Esophagus squamous epithelium (tissue), 5 donors: ENCODE measurements at regions not wholly inside any gene's neighbourhood (a gene's known extent, or its start where the extent isn't known, plus 50 kb on each side); places are given as distances from the start of the nearest gene placed in this dataset.

Experiments
- DNase-seq: peaks from one replicate; lab custom pipeline; 2025; lab: John Stamatoyannopoulos, UW
- H3K27ac ChIP-seq, 4 donors: fragments of 200-600 bp; sonication (generic); one replicate each; pipeline ENCODE4 v1.5.1; 2016 to 2019; ENCODE audit warnings: mild to moderate bottlenecking in 1 of 4
- H3K27me3 ChIP-seq, 4 donors: fragments of 200-600 bp; sonication (generic); 1 replicate in 3 of 4; 2 replicates in 1 of 4; pipeline versions ENCODE4 v1.5.1 to v1.6.0; 2017 to 2021; ENCODE audit warnings: antibody characterized with exemption in 1 of 4
- H3K36me3 ChIP-seq, 3 donors: fragments of 200-600 bp; sonication (generic); one replicate each; pipeline ENCODE4 v1.5.1; 2016 to 2019
- H3K4me1 ChIP-seq, 3 donors: fragments of 200-600 bp; sonication (generic); one replicate each; pipeline ENCODE4 v1.5.1; 2017 to 2019
- H3K4me3 ChIP-seq, 4 donors: fragments of 200-600 bp; sonication (generic); 1 replicate in 3 of 4; 2 replicates in 1 of 4; pipeline ENCODE4 v1.5.1; 2016 to 2019; ENCODE audit warnings: mild to moderate bottlenecking in 2 of 4, moderate library complexity in 1 of 4
- H3K9me3 ChIP-seq, 3 donors: fragments of 200-600 bp; sonication (generic); one replicate each; pipeline ENCODE4 v1.5.1; 2016 to 2019
- CTCF ChIP-seq, 6 experiments: fragments of 450-650 bp in 4 of 6; fragments of 200-600 bp in 2 of 6; sonication (generic) in 2 of 6; IDR thresholded peaks; one replicate each; pipeline ENCODE4 v1.5.1; 2016 to 2019; ENCODE audit warnings: antibody characterized with exemption in 6 of 6, mild to moderate bottlenecking in 4 of 6, moderate library complexity in 4 of 6
- POLR2A ChIP-seq, 4 donors: fragments of 450-650 bp; IDR thresholded peaks; one replicate each; pipeline ENCODE4 v1.6.1; 2017; ENCODE audit warnings: antibody characterized with exemption in 4 of 4, mild to moderate bottlenecking in 4 of 4, moderate library complexity in 3 of 4
- WGBS, 2 donors: methylation state at CpG; one replicate each; pipeline ENCODE4 v1.1.5; 2018; 5-methylcytosine and 5-hydroxymethylcytosine counted together
- intact Hi-C: fragments of 100-400 bp; cut with DNase I; formaldehyde crosslinking; loops from one replicate; pipeline ENCODE4 v1.15.0; 2022
- donor health status: DM: yes; HTN: yes; CAD: no.

- no peak overlapping the region for H3K27ac ChIP-seq
- 86 to 93% methylated on average over 2 of the region's 2 CpGs for WGBS, 2 donors
- no peak for TF ChIP-seq POLR2A (IDR thresholded peaks at IDR 0.05)
- no peaks in the 10 kb centered on the region for H3K27me3 ChIP-seq
- DNase-seq, result no peak
- peaks cover 3 to 46% (median 6%) of the 10 kb centered on the region in 3 donors for H3K4me1 ChIP-seq
- intact Hi-C loops, result no loop called here
- no peaks in the 10 kb centered on the region for H3K9me3 ChIP-seq
- no peak overlapping the region for H3K4me3 ChIP-seq
- no peaks in the 10 kb centered on the region for H3K36me3 ChIP-seq
Measured at GRCh38 chr4:54487491-54487890, 170.3 kb upstream of the KIT start.

- no peak for TF ChIP-seq CTCF (IDR thresholded peaks at IDR 0.05)
- no peak for TF ChIP-seq POLR2A (IDR thresholded peaks at IDR 0.05)
- H3K9me3 ChIP-seq, result no peaks in the 10 kb centered on the region
- intact Hi-C loops, result no loop called here
Measured at GRCh38 chr4:54493862-54494261, 163.9 kb upstream of the KIT start.

GRCh38 chr4:54495091-54495490, 162.7 kb upstream of the KIT start:
- Histone ChIP-seq H3K4me3 (no peak overlapping the region), H3K9me3 (no peaks in the 10 kb centered on the region), H3K27me3 (no peaks in the 10 kb centered on the region), H3K4me1 (peaks cover 0 to 12% (median 0%) of the 10 kb centered on the region in 3 donors), H3K27ac (no peak overlapping the region), H3K36me3 (no peaks in the 10 kb centered on the region)
- 55 to 67% methylated on average over 7 of the region's 7 CpGs for WGBS, 2 donors
- TF ChIP-seq POLR2A (IDR thresholded peaks at IDR 0.05) (no peak), CTCF (IDR thresholded peaks at IDR 0.05) (no peak)
- no peak for DNase-seq
- intact Hi-C loops, result no loop called here

More at GRCh38 chr4:54493862-54494261, 163.9 kb upstream of the KIT start:
- WGBS, 2 donors, result 74 to 92% methylated on average over 3 of the region's 3 CpGs
- no peak overlapping the region for H3K4me3 ChIP-seq
- peaks cover 0 to 3% (median 0%) of the 10 kb centered on the region in 3 donors for H3K4me1 ChIP-seq
- DNase-seq, result no peak
- no peaks in the 10 kb centered on the region for H3K36me3 ChIP-seq
- H3K27ac ChIP-seq, result no peak overlapping the region
- H3K27me3 ChIP-seq, result no peaks in the 10 kb centered on the region

GRCh38 chr4:54495641-54496040, 162.1 kb upstream of the KIT start:
- peaks cover 0 to 12% (median 0%) of the 10 kb centered on the region in 3 donors for H3K4me1 ChIP-seq
- no peak for DNase-seq
- TF ChIP-seq POLR2A (IDR thresholded peaks at IDR 0.05) (no peak), CTCF (IDR thresholded peaks at IDR 0.05) (no peak)
- no peaks in the 10 kb centered on the region for H3K9me3 ChIP-seq
- 85 to 90% methylated on average over 3 of the region's 3 CpGs for WGBS, 2 donors
- intact Hi-C loops, result no loop called here
- no peak overlapping the region for H3K27ac ChIP-seq
- no peaks in the 10 kb centered on the region for H3K36me3 ChIP-seq
- no peak overlapping the region for H3K4me3 ChIP-seq
- no peaks in the 10 kb centered on the region for H3K27me3 ChIP-seq

GRCh38 chr4:54496412-54496811, 161.3 kb upstream of the KIT start:
- H3K4me1 ChIP-seq, result peaks cover 0 to 12% (median 0%) of the 10 kb centered on the region in 3 donors
- 52 to 71% methylated on average over 3 to 5 of the region's 5 CpGs for WGBS, 2 donors
- H3K27me3 ChIP-seq, result no peaks in the 10 kb centered on the region
- H3K36me3 ChIP-seq, result no peaks in the 10 kb centered on the region
- intact Hi-C loops, result no loop called here
- H3K4me3 ChIP-seq, result no peak overlapping the region
- no peaks in the 10 kb centered on the region for H3K9me3 ChIP-seq
- TF ChIP-seq CTCF (IDR thresholded peaks at IDR 0.05), result no peak
- no peak for TF ChIP-seq POLR2A (IDR thresholded peaks at IDR 0.05)
- no peak overlapping the region for H3K27ac ChIP-seq
- DNase-seq, result no peak

- intact Hi-C loops, result no loop called here
- no peaks in the 10 kb centered on the region for H3K27me3 ChIP-seq
- H3K4me1 ChIP-seq, result peaks cover 0 to 12% (median 0%) of the 10 kb centered on the region in 3 donors
- no peaks in the 10 kb centered on the region for H3K9me3 ChIP-seq
- no peak overlapping the region for H3K4me3 ChIP-seq
- H3K27ac ChIP-seq, result no peak overlapping the region
- WGBS, 2 donors, result 49 to 60% methylated on average over 3 of the region's 3 CpGs
- DNase-seq, result no peak
- TF ChIP-seq CTCF (IDR thresholded peaks at IDR 0.05) (no peak), POLR2A (IDR thresholded peaks at IDR 0.05) (no peak)
- H3K36me3 ChIP-seq, result no peaks in the 10 kb centered on the region
Measured at GRCh38 chr4:54497947-54498346, 159.8 kb upstream of the KIT start.
